SH-SY5Y (cell line): ENCODE measurements at regions not wholly inside any gene's neighbourhood (a gene's known extent, or its start where the extent isn't known, plus 50 kb on each side); places are given as distances from the start of the nearest gene placed in this dataset.

Source experiments
- GATA2 ChIP-seq: IDR thresholded peaks from 2 replicates; pipeline ENCODE4 v1.6.1; 2011; ENCODE audit warnings: mild to moderate bottlenecking, low read depth, low read length
- GATA3 ChIP-seq: IDR thresholded peaks from 2 replicates; pipeline ENCODE4 v1.6.1; 2011; ENCODE audit warnings: low read depth, mild to moderate bottlenecking, low read length, moderate library complexity

DNA sequence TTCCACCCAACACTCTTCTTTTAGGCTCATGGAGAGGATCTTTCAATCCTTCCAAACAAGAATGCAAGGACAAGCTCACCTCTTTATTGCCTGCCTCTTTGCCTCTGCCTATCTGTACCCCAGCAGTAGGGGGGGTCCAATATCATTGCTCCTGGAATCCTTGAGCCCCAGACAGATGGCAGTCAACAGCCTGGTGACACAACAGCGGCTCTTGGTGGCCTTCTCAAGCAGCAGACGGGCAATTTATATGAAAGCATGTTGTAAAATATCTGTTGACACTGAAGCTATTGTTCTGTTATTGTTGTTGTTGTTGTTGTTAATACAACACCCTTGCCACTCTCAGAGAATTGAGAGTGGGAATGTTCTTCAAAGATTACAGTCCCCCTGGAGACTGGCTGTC lies 480.0 kb upstream of the CADM1 start:
- TF ChIP-seq GATA2 (no peak), GATA3 (no peak)
